ENCODE measurements at regions not wholly inside any gene's neighbourhood (a gene's known extent, or its start where the extent isn't known, plus 50 kb on each side); places are given as distances from the start of the nearest gene placed in this dataset.

- no peak for ATAC-seq
Observed at GRCh38 chr5:20528471-20528870, 540.5 kb upstream of the CDH18 start.

GRCh38 chr5:20524991-20525529 is 537.1 kb upstream of the CDH18 start:
- no peak for ATAC-seq

GRCh38 chr5:20522905-20523482 is 535.0 kb upstream of the CDH18 start:
- ATAC-seq, result no peak

- ATAC-seq, result no peak
Observed at GRCh38 chr5:20515606-20516005, 527.6 kb upstream of the CDH18 start.

GRCh38 chr5:20514145-20514544 is 526.1 kb upstream of the CDH18 start:
- no peak for ATAC-seq

GRCh38 chr5:20500546-20500945 is 512.5 kb upstream of the CDH18 start:
- no peak for ATAC-seq

- no peak for ATAC-seq
Observed at GRCh38 chr5:20498926-20499325, 510.9 kb upstream of the CDH18 start.

- ATAC-seq, result no peak
Observed at GRCh38 chr5:20498102-20498501, 510.1 kb upstream of the CDH18 start.

GRCh38 chr5:20497356-20497755 is 509.4 kb upstream of the CDH18 start:
- no peak for ATAC-seq

- ATAC-seq, result no peak
Observed at GRCh38 chr5:20494706-20495105, 506.7 kb upstream of the CDH18 start.

GRCh38 chr5:20486826-20487225 is 498.8 kb upstream of the CDH18 start:
- ATAC-seq, result no peak

GRCh38 chr5:20476016-20476415 is 488.0 kb upstream of the CDH18 start:
- no peak for ATAC-seq

- no peak for ATAC-seq
Observed at GRCh38 chr5:20470997-20471396, 483.0 kb upstream of the CDH18 start.

GRCh38 chr5:20469792-20470191 is 481.8 kb upstream of the CDH18 start:
- no peak for ATAC-seq

- ATAC-seq, result no peak
Observed at GRCh38 chr5:20469390-20469789, 481.4 kb upstream of the CDH18 start.

- ATAC-seq, result no peak
Observed at GRCh38 chr5:20466512-20466911, 478.5 kb upstream of the CDH18 start.

- ATAC-seq, result no peak
Observed at GRCh38 chr5:20463206-20463605, 475.2 kb upstream of the CDH18 start.

- ATAC-seq, result no peak
Observed at GRCh38 chr5:20446121-20446520, 458.1 kb upstream of the CDH18 start.

- ATAC-seq, result no peak
Observed at GRCh38 chr5:20445326-20445860, 457.4 kb upstream of the CDH18 start.

GRCh38 chr5:20434786-20435185 is 446.8 kb upstream of the CDH18 start:
- no peak for ATAC-seq

GRCh38 chr5:20420991-20421595 is 433.1 kb upstream of the CDH18 start:
- no peak for ATAC-seq
